HEK293 (cell line): ENCODE measurements at regions not wholly inside any gene's neighbourhood (a gene's known extent, or its start where the extent isn't known, plus 50 kb on each side); places are given as distances from the start of the nearest gene placed in this dataset.

Experiments
- CTCF ChIA-PET: fragments of 350-600 bp; formaldehyde crosslinking; extraction: SDS; loops from one replicate; lab custom pipeline; 2021; ENCODE audit warnings: antibody characterized with exemption; lab: Yijun Ruan, JAX
- POLR2A ChIA-PET: fragments of 300-600 bp; formaldehyde crosslinking; extraction: SDS; loops from one replicate; lab custom pipeline; 2020; ENCODE audit warnings: antibody characterized with exemption, inconsistent platforms; lab: Yijun Ruan, JAX
- H3K27ac ChIP-seq: fragments of 200-500 bp; sonication (Bioruptor generic); 2 replicates; pipeline ENCODE4 v1.5.1; 2014; ENCODE audit warnings: low read depth, low read length, control low read depth, inconsistent platforms; ENCODE audit errors: extremely low read depth
- H3K36me3 ChIP-seq, 2 experiments: fragments of 200-500 bp in 1 of 2; sonication (Bioruptor generic) in 1 of 2; 1 replicate in 1 of 2; 2 replicates in 1 of 2; pipeline ENCODE4 v1.5.1; 2014 to 2017; ENCODE audit warnings: inconsistent platforms in 2 of 2, low read length in 2 of 2; ENCODE audit not compliant: control insufficient read depth in 2 of 2, insufficient read depth in 1 of 2
- H3K4me1 ChIP-seq: fragments of 200-500 bp; sonication (Bioruptor generic); 2 replicates; pipeline ENCODE4 v1.5.1; 2014; ENCODE audit warnings: mild to moderate bottlenecking, low read length, inconsistent platforms; ENCODE audit not compliant: control insufficient read depth, insufficient read depth
- H3K4me3 ChIP-seq: 2 replicates; pipeline ENCODE4 v1.5.1; 2011; ENCODE audit warnings: low read depth, mild to moderate bottlenecking, control low read depth, low read length, moderate library complexity
- H3K9me3 ChIP-seq: fragments of 200-500 bp; sonication (Bioruptor generic); 2 replicates; pipeline ENCODE4 v1.5.1; 2014; ENCODE audit warnings: low read depth, low read length, inconsistent platforms; ENCODE audit not compliant: control insufficient read depth, insufficient read depth
- EGR2 ChIP-seq: fragments of 450-650 bp; formaldehyde crosslinking; IDR thresholded peaks from 2 replicates; pipeline ENCODE4 v1.5.1; 2016; ENCODE audit warnings: low read depth, missing biosample characterization, missing genetic modification characterization
- REPIN1 ChIP-seq: fragments of 450-650 bp; formaldehyde crosslinking; IDR thresholded peaks from 2 replicates; pipeline ENCODE4 v1.5.1; 2017; ENCODE audit warnings: missing biosample characterization, missing genetic modification characterization, low read depth
- SETDB1 ChIP-seq: IDR thresholded peaks from one replicate; pipeline ENCODE4 v1.6.1; 2017; ENCODE audit warnings: mild to moderate bottlenecking, low read length, moderate library complexity, mixed read lengths; ENCODE audit not compliant: insufficient read length
- SP7 ChIP-seq: fragments of 450-650 bp; formaldehyde crosslinking; IDR thresholded peaks from 2 replicates; pipeline ENCODE4 v1.5.1; 2016; ENCODE audit warnings: missing biosample characterization, missing genetic modification characterization
- TRIM28 ChIP-seq: IDR thresholded peaks from 2 replicates; pipeline ENCODE4 v1.6.1; 2011; ENCODE audit warnings: low read length, control low read depth, borderline replicate concordance
- ZBTB20 ChIP-seq: fragments of 450-650 bp; formaldehyde crosslinking; IDR thresholded peaks from 2 replicates; pipeline ENCODE4 v1.5.1; 2016; ENCODE audit warnings: missing biosample characterization, missing genetic modification characterization
- ZBTB21 ChIP-seq: fragments of 450-650 bp; formaldehyde crosslinking; IDR thresholded peaks from 2 replicates; pipeline ENCODE4 v1.5.1; 2017; ENCODE audit warnings: missing biosample characterization, missing genetic modification characterization
- ZBTB48 ChIP-seq: fragments of 450-650 bp; formaldehyde crosslinking; IDR thresholded peaks from 2 replicates; pipeline ENCODE4 v1.5.1; 2016; ENCODE audit warnings: missing biosample characterization, missing genetic modification characterization
- ZNF169 ChIP-seq: fragments of 450-650 bp; formaldehyde crosslinking; IDR thresholded peaks from 2 replicates; pipeline ENCODE4 v1.5.1; 2016; ENCODE audit warnings: missing biosample characterization, missing genetic modification characterization
- ZNF248 ChIP-seq: fragments of 450-650 bp; formaldehyde crosslinking; IDR thresholded peaks from 2 replicates; pipeline ENCODE4 v1.5.1; 2017; ENCODE audit warnings: missing biosample characterization, missing genetic modification characterization
- ZNF274 ChIP-seq, 2 experiments: fragments of 200-500 bp in 1 of 2; fragments of 450-650 bp in 1 of 2; sonication (Bioruptor generic) in 1 of 2; formaldehyde crosslinking in 1 of 2; IDR thresholded peaks; 2 replicates each; pipeline versions ENCODE4 v1.5.1 to v1.6.1; 2014 to 2016; ENCODE audit warnings: borderline replicate concordance in 1 of 2, inconsistent platforms in 1 of 2, low read length in 1 of 2, missing biosample characterization in 1 of 2, missing genetic modification characterization in 1 of 2
- ZNF354C ChIP-seq: fragments of 450-650 bp; formaldehyde crosslinking; IDR thresholded peaks from 2 replicates; pipeline ENCODE4 v1.5.1; 2016; ENCODE audit warnings: missing biosample characterization, missing genetic modification characterization, low read depth, borderline replicate concordance
- ZNF416 ChIP-seq: fragments of 450-650 bp; formaldehyde crosslinking; IDR thresholded peaks from 2 replicates; pipeline ENCODE4 v1.5.1; 2016; ENCODE audit warnings: missing biosample characterization, missing genetic modification characterization
- ZNF501 ChIP-seq: fragments of 450-650 bp; formaldehyde crosslinking; IDR thresholded peaks from 2 replicates; pipeline ENCODE4 v1.5.1; 2016; ENCODE audit warnings: missing biosample characterization, missing genetic modification characterization
- ZNF529 ChIP-seq: fragments of 450-650 bp; formaldehyde crosslinking; IDR thresholded peaks from 2 replicates; pipeline ENCODE4 v1.5.1; 2017; ENCODE audit warnings: missing genetic modification characterization, missing biosample characterization; ENCODE audit not compliant: insufficient replicate concordance
- ZNF560 ChIP-seq: fragments of 450-650 bp; formaldehyde crosslinking; IDR thresholded peaks from 2 replicates; pipeline ENCODE4 v1.5.1; 2017; ENCODE audit warnings: missing biosample characterization, missing genetic modification characterization, borderline replicate concordance
- TF ChIP-seq, protein P1 (sequence below): fragments of 450-650 bp; formaldehyde crosslinking; IDR thresholded peaks from 2 replicates; pipeline ENCODE4 v1.5.1; 2017; ENCODE audit warnings: missing biosample characterization, missing genetic modification characterization
- TF ChIP-seq, protein P2 (sequence below): fragments of 450-650 bp; formaldehyde crosslinking; IDR thresholded peaks from 2 replicates; pipeline ENCODE4 v1.5.1; 2016; ENCODE audit warnings: missing biosample characterization, missing genetic modification characterization
- TF ChIP-seq, protein P3 (sequence below): fragments of 450-650 bp; formaldehyde crosslinking; IDR thresholded peaks from 2 replicates; pipeline ENCODE4 v1.5.1; 2016; ENCODE audit warnings: missing biosample characterization, missing genetic modification characterization
- TF ChIP-seq, protein P4 (sequence below): fragments of 450-650 bp; formaldehyde crosslinking; IDR thresholded peaks from 2 replicates; pipeline ENCODE4 v1.5.1; 2016; ENCODE audit warnings: missing biosample characterization, missing genetic modification characterization

DNA sequence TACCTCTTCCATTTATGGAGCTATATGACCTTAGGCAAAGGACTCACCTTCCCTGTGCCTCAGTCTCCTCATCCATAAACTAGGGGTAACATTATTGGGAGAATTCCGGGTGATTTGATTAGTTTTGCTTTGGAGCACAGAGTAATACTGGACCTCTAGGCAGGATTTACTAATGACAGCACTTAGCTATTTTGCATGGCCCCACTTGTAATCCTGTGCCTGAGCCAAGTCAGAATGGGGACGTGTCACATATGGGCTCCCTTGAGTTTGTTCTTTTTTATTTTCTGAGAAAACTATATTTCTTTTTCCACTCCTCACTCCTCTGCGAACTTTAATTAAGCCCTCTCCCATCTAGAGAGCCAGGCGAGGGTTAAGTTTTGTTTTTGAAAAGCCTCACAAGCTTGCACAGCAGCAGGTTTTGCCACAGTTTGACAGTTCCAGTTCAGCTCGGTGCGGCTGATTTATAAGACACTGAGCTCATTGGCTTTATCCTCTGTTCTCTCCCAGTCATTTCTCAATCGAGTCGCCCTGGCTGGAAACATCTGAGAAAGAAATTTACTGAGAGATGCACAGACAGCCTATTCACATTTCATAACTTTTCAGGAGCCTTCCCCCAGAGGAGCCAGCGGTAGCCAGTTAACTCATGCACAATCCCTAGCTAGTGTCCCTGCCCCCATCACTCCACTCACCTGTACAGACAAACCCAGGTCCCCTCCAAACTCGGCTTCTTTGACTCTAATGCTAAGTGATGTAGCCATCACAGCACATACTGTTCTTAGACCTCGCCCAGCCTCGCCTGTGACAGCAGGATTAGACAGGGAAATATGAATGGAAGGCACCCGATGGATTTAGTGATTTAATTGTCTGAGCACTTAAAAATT lies 441.9 kb upstream of the NPVF start:
- ChIA-PET POLR2A (no interaction called here), CTCF (interaction anchor here (0.7 kb wide), 1 partner anchor 279 kb away, joined by 4 read pairs; no protein-coding TSS in a partner anchor)
- H3K4me3 ChIP-seq: no peak overlapping the region
- H3K4me1 ChIP-seq: peaks cover 8% of the 10 kb centered on the region
- H3K9me3 ChIP-seq: no peaks in the 10 kb centered on the region
- H3K27ac ChIP-seq: no peak overlapping the region
- no peaks in the 10 kb centered on the region for H3K36me3 ChIP-seq
- TF ChIP-seq ZBTB21 (no peak), ZBTB48 (tag by site-specific recombination) (no peak), ZBTB20 (tag by site-specific recombination) (no peak), ZNF501 (tag by site-specific recombination) (no peak), EGR2 (no peak), ZNF248 (tag by site-specific recombination) (no peak), SETDB1 (no peak), ZNF416 (no peak), REPIN1 (tag by site-specific recombination) (no peak), ZNF169 (tag by site-specific recombination) (no peak), ZNF560 (tag by site-specific recombination) (no peak), ZNF274 (IDR thresholded peaks at IDR 0.05; ENCODE audit: low read length) (no peak), ZNF274 (tag by site-specific recombination; IDR thresholded peaks at IDR 0.05; ENCODE audit: borderline replicate concordance) (no peak), ZNF529 (tag by site-specific recombination) (no peak), ZNF354C (no peak), TRIM28 (no peak), SP7 (tag by site-specific recombination) (no peak)
- TF ChIP-seq, protein P1, sequence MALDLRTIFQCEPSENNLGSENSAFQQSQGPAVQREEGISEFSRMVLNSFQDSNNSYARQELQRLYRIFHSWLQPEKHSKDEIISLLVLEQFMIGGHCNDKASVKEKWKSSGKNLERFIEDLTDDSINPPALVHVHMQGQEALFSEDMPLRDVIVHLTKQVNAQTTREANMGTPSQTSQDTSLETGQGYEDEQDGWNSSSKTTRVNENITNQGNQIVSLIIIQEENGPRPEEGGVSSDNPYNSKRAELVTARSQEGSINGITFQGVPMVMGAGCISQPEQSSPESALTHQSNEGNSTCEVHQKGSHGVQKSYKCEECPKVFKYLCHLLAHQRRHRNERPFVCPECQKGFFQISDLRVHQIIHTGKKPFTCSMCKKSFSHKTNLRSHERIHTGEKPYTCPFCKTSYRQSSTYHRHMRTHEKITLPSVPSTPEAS (tag by site-specific recombination): no peak
- TF ChIP-seq, protein P2, sequence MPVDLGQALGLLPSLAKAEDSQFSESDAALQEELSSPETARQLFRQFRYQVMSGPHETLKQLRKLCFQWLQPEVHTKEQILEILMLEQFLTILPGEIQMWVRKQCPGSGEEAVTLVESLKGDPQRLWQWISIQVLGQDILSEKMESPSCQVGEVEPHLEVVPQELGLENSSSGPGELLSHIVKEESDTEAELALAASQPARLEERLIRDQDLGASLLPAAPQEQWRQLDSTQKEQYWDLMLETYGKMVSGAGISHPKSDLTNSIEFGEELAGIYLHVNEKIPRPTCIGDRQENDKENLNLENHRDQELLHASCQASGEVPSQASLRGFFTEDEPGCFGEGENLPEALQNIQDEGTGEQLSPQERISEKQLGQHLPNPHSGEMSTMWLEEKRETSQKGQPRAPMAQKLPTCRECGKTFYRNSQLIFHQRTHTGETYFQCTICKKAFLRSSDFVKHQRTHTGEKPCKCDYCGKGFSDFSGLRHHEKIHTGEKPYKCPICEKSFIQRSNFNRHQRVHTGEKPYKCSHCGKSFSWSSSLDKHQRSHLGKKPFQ (tag by site-specific recombination): no peak
- TF ChIP-seq, protein P3, sequence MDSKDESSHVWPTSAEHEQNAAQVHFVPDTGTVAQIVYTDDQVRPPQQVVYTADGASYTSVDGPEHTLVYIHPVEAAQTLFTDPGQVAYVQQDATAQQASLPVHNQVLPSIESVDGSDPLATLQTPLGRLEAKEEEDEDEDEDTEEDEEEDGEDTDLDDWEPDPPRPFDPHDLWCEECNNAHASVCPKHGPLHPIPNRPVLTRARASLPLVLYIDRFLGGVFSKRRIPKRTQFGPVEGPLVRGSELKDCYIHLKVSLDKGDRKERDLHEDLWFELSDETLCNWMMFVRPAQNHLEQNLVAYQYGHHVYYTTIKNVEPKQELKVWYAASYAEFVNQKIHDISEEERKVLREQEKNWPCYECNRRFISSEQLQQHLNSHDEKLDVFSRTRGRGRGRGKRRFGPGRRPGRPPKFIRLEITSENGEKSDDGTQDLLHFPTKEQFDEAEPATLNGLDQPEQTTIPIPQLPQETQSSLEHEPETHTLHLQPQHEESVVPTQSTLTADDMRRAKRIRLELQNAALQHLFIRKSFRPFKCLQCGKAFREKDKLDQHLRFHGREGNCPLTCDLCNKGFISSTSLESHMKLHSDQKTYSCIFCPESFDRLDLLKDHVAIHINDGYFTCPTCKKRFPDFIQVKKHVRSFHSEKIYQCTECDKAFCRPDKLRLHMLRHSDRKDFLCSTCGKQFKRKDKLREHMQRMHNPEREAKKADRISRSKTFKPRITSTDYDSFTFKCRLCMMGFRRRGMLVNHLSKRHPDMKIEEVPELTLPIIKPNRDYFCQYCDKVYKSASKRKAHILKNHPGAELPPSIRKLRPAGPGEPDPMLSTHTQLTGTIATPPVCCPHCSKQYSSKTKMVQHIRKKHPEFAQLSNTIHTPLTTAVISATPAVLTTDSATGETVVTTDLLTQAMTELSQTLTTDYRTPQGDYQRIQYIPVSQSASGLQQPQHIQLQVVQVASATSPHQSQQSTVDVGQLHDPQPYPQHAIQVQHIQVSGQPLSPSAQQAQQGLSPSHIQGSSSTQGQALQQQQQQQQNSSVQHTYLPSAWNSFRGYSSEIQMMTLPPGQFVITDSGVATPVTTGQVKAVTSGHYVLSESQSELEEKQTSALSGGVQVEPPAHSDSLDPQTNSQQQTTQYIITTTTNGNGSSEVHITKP (tag by site-specific recombination): no peak
- TF ChIP-seq, protein P4, sequence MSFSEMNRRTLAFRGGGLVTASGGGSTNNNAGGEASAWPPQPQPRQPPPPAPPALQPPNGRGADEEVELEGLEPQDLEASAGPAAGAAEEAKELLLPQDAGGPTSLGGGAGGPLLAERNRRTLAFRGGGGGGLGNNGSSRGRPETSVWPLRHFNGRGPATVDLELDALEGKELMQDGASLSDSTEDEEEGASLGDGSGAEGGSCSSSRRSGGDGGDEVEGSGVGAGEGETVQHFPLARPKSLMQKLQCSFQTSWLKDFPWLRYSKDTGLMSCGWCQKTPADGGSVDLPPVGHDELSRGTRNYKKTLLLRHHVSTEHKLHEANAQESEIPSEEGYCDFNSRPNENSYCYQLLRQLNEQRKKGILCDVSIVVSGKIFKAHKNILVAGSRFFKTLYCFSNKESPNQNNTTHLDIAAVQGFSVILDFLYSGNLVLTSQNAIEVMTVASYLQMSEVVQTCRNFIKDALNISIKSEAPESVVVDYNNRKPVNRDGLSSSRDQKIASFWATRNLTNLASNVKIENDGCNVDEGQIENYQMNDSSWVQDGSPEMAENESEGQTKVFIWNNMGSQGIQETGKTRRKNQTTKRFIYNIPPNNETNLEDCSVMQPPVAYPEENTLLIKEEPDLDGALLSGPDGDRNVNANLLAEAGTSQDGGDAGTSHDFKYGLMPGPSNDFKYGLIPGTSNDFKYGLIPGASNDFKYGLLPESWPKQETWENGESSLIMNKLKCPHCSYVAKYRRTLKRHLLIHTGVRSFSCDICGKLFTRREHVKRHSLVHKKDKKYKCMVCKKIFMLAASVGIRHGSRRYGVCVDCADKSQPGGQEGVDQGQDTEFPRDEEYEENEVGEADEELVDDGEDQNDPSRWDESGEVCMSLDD (tag by site-specific recombination): no peak
